B cell (primary cell): ENCODE measurements at regions not wholly inside any gene's neighbourhood (a gene's known extent, or its start where the extent isn't known, plus 50 kb on each side); places are given as distances from the start of the nearest gene placed in this dataset.

ENCODE experiments used
- EZH2 ChIP-seq: IDR thresholded peaks from 2 replicates; pipeline ENCODE4 v1.6.1; 2012; ENCODE audit warnings: borderline replicate concordance, low read depth, mild to moderate bottlenecking, moderate library complexity, low read length; ENCODE audit not compliant: insufficient read depth, poor library complexity, severe bottlenecking
- TF ChIP-seq, protein P1 (sequence below): fragments of 200-600 bp; IDR thresholded peaks from one replicate; pipeline ENCODE4 v1.8.0; 2022; ENCODE audit warnings: antibody characterized with exemption, mild to moderate bottlenecking

DNA sequence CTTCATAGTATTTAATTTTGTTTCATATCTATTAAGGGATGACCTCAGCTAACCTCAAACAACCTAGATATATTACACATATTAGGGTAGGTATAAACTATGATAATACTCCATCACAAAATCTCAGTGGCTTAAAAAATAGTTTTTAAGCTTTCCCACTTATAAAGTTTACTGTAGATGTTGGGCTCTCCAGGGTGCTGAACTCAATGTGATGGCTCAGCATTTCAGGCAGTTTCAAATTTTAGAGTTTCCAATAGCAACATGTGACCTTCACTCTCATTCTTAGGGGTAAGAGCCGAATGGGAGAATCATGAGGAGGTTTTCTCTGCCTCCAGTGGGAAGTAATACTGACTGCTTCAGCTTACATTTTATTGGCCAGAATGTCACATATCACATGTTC is 357.3 kb downstream of the MEI4 start:
- TF ChIP-seq, protein P1, sequence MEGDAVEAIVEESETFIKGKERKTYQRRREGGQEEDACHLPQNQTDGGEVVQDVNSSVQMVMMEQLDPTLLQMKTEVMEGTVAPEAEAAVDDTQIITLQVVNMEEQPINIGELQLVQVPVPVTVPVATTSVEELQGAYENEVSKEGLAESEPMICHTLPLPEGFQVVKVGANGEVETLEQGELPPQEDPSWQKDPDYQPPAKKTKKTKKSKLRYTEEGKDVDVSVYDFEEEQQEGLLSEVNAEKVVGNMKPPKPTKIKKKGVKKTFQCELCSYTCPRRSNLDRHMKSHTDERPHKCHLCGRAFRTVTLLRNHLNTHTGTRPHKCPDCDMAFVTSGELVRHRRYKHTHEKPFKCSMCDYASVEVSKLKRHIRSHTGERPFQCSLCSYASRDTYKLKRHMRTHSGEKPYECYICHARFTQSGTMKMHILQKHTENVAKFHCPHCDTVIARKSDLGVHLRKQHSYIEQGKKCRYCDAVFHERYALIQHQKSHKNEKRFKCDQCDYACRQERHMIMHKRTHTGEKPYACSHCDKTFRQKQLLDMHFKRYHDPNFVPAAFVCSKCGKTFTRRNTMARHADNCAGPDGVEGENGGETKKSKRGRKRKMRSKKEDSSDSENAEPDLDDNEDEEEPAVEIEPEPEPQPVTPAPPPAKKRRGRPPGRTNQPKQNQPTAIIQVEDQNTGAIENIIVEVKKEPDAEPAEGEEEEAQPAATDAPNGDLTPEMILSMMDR: no peak
- TF ChIP-seq EZH2: no peak
